Endothelial cell of umbilical vein (primary cell): ENCODE measurements at regions not wholly inside any gene's neighbourhood (a gene's known extent, or its start where the extent isn't known, plus 50 kb on each side); places are given as distances from the start of the nearest gene placed in this dataset.
"Not testable (repeated sequence)": the region's sequence is repeated elsewhere in the genome, so short reads cannot be mapped to it uniquely, and the experiment has no call there.

Experiments
- GATA2 ChIP-seq: IDR thresholded peaks from 2 replicates; pipeline ENCODE4 v1.7.0; 2011; ENCODE audit warnings: low read depth, mild to moderate bottlenecking, moderate library complexity, mixed read lengths, low read length; ENCODE audit not compliant: insufficient read length, insufficient read depth
- POLR2A ChIP-seq: IDR thresholded peaks from 2 replicates; pipeline ENCODE4 v1.6.1; 2012; ENCODE audit warnings: low read depth, mild to moderate bottlenecking, control low read depth, low read length
- POLR2AphosphoS5 ChIP-seq: IDR thresholded peaks from 2 replicates; pipeline ENCODE4 v1.6.1; 2012; ENCODE audit warnings: low read depth, mild to moderate bottlenecking, control low read depth, low read length, moderate library complexity; ENCODE audit not compliant: insufficient read depth
- TF ChIP-seq, protein P1 (sequence below), 2 donors: IDR thresholded peaks; 1 replicate in 1 of 2; 2 replicates in 1 of 2; pipeline ENCODE4 v1.5.1; 2011; ENCODE audit warnings: low read length in 2 of 2, mild to moderate bottlenecking in 2 of 2, moderate library complexity in 2 of 2, control low read depth in 1 of 2, inconsistent platforms in 1 of 2, low read depth in 1 of 2; ENCODE audit not compliant: insufficient read depth in 1 of 2; ENCODE audit errors: extremely low read depth in 1 of 2

- not testable (repeated sequence) for TF ChIP-seq POLR2A, POLR2AphosphoS5, GATA2
- TF ChIP-seq, protein P1, sequence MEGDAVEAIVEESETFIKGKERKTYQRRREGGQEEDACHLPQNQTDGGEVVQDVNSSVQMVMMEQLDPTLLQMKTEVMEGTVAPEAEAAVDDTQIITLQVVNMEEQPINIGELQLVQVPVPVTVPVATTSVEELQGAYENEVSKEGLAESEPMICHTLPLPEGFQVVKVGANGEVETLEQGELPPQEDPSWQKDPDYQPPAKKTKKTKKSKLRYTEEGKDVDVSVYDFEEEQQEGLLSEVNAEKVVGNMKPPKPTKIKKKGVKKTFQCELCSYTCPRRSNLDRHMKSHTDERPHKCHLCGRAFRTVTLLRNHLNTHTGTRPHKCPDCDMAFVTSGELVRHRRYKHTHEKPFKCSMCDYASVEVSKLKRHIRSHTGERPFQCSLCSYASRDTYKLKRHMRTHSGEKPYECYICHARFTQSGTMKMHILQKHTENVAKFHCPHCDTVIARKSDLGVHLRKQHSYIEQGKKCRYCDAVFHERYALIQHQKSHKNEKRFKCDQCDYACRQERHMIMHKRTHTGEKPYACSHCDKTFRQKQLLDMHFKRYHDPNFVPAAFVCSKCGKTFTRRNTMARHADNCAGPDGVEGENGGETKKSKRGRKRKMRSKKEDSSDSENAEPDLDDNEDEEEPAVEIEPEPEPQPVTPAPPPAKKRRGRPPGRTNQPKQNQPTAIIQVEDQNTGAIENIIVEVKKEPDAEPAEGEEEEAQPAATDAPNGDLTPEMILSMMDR (IDR thresholded peaks at IDR 0.05; ENCODE audit: extremely low read depth in 1 of 2, insufficient read depth in 1 of 2, low read depth in 1 of 2, low read length in 2 of 2), result not testable (repeated sequence)
These were observed 174.8 kb upstream of the CSNK1A1L start for GRCh38 chr13:37280231-37280630.
